GM12878 (cell line): ENCODE measurements at regions not wholly inside any gene's neighbourhood (a gene's known extent, or its start where the extent isn't known, plus 50 kb on each side); places are given as distances from the start of the nearest gene placed in this dataset.

Experiments used
- ATAC-seq: fragments of 200-7000 bp; cut with Tn5 transposase; 3 replicates; pipeline ENCODE4 v1.9.1; 2020; ENCODE audit warnings: mild to moderate bottlenecking, moderate library complexity
- BruUV-seq: library from RNA; stranded (reverse); fragments of 400-500 nt; replicated peaks from 2 replicates; lab custom pipeline; 2021; lab: Mats Ljungman, UMichigan
- CTCF ChIA-PET: fragments of 300-600 bp; sonication (Branson Sonifier 250); formaldehyde crosslinking; extraction: SDS; loops from one replicate; lab custom pipeline; 2021; ENCODE audit warnings: inconsistent platforms; lab: Yijun Ruan, JAX
- POLR2A ChIA-PET: fragments of 350-600 bp; formaldehyde crosslinking; extraction: SDS; loops from one replicate; lab custom pipeline; 2021; ENCODE audit warnings: inconsistent platforms; lab: Charles Lee
- RAD21 ChIA-PET: fragments of 300-600 bp; sonication (Branson Sonifier 250); formaldehyde crosslinking; loops from one replicate; lab custom pipeline; 2023; ENCODE audit warnings: antibody characterized with exemption; ENCODE audit not compliant: unreplicated experiment; lab: Charles Lee
- SMC1A ChIA-PET: fragments of 300-600 bp; sonication (Branson Sonifier 250); formaldehyde crosslinking; loops from one replicate; lab custom pipeline; 2023; ENCODE audit not compliant: unreplicated experiment, uncharacterized antibody; lab: Charles Lee
- DNase-seq: peaks from one replicate; pipeline ENCODE4 v3.0.0-alpha.2; 2011; ENCODE audit warnings: low read depth, low spot score
- FAIRE-seq: peaks from 3 replicates; lab custom pipeline; 2011; peaks lifted over from hg19 to GRCh38; lab: Jason Lieb, UNC
- H2AFZ ChIP-seq: 2 replicates; pipeline ENCODE4 v1.6.0; 2011; ENCODE audit warnings: low read depth, low read length, control low read depth; ENCODE audit not compliant: control insufficient read depth
- H3K27ac ChIP-seq: 2 replicates; pipeline ENCODE4 v1.5.1; 2011; ENCODE audit warnings: control low read depth; ENCODE audit not compliant: control insufficient read depth, insufficient read depth
- H3K27me3 ChIP-seq, 2 experiments: replicated peaks in 1 of 2; 2 replicates each; pipeline versions ENCODE4 v1.6.0 to v1.6.1; 2011; ENCODE audit warnings: low read length in 1 of 2; ENCODE audit not compliant: control insufficient read depth in 2 of 2, insufficient read depth in 2 of 2
- H3K36me3 ChIP-seq, 2 experiments: 2 replicates each; pipeline ENCODE4 v1.5.1; 2011; ENCODE audit warnings: low read length in 1 of 2; ENCODE audit not compliant: control insufficient read depth in 2 of 2, insufficient read depth in 2 of 2
- H3K4me1 ChIP-seq: 2 replicates; pipeline ENCODE4 v1.6.1; 2011; ENCODE audit warnings: mild to moderate bottlenecking, low read length, moderate library complexity, mixed read lengths; ENCODE audit not compliant: control insufficient read depth, insufficient read depth
- H3K4me2 ChIP-seq: 2 replicates; pipeline ENCODE4 v1.6.0; 2011; ENCODE audit warnings: control low read depth; ENCODE audit not compliant: control insufficient read depth, insufficient read depth
- H3K4me3 ChIP-seq: fragments of 200-600 bp; sonication (generic); 2 replicates; pipeline ENCODE4 v1.5.1; 2016
- H3K79me2 ChIP-seq: 2 replicates; pipeline ENCODE4 v1.6.0; 2011; ENCODE audit warnings: low read length; ENCODE audit not compliant: control insufficient read depth, insufficient read depth
- H3K9ac ChIP-seq: 2 replicates; pipeline ENCODE4 v1.8.0; 2011; ENCODE audit warnings: low read length, control low read depth, mixed read lengths; ENCODE audit not compliant: control insufficient read depth, insufficient read depth
- H3K9me3 ChIP-seq: replicated peaks from 3 replicates; pipeline ENCODE4 v1.5.1; 2011; ENCODE audit warnings: mild to moderate bottlenecking, low read length; ENCODE audit not compliant: control insufficient read depth, insufficient read depth
- H4K20me1 ChIP-seq: 2 replicates; pipeline ENCODE4 v1.6.0; 2011; ENCODE audit not compliant: control insufficient read depth, insufficient read depth
- CEBPB ChIP-seq, 2 experiments: fragments of 150-350 bp in 1 of 2; IDR thresholded peaks; 2 replicates each; pipeline ENCODE4 v1.6.1; 2012 to 2014; ENCODE audit warnings: low read depth in 2 of 2, low read length in 2 of 2, borderline replicate concordance in 1 of 2, inconsistent platforms in 1 of 2
- CHD1 ChIP-seq: IDR thresholded peaks from 2 replicates; pipeline ENCODE4 v1.6.1; 2012; ENCODE audit warnings: low read depth, low read length, improper control_type of control experiment
- E2F8 ChIP-seq: fragments of 450-650 bp; IDR thresholded peaks from 2 replicates; pipeline ENCODE4 v1.6.1; 2018; ENCODE audit warnings: mild to moderate bottlenecking, low read depth, moderate library complexity; ENCODE audit not compliant: partially characterized antibody
- EED ChIP-seq: sonication (generic); IDR thresholded peaks from 2 replicates; pipeline ENCODE4 v1.6.1; 2016; ENCODE audit warnings: antibody characterized with exemption, low read depth
- MXI1 ChIP-seq: fragments of 150-350 bp; IDR thresholded peaks from 2 replicates; pipeline ENCODE4 v1.6.1; 2011; ENCODE audit warnings: low read depth, mild to moderate bottlenecking, inconsistent platforms, low read length, improper control_type of control experiment
- POU2F2 ChIP-seq: IDR thresholded peaks from 3 replicates; pipeline ENCODE4 v1.6.1; 2011; ENCODE audit warnings: low read depth, mild to moderate bottlenecking, low read length, borderline replicate concordance
- PRDM15 ChIP-seq: fragments of 450-650 bp; formaldehyde crosslinking; IDR thresholded peaks from 2 replicates; pipeline ENCODE4 v1.4.0; 2020; ENCODE audit warnings: mild to moderate bottlenecking, moderate library complexity
- RCOR1 ChIP-seq: conservative IDR thresholded peaks from 2 replicates; pipeline ENCODE4 v1.6.1; 2012; ENCODE audit warnings: low read depth, low read length, improper control_type of control experiment
- SMARCA5 ChIP-seq: fragments of 450-650 bp; IDR thresholded peaks from 2 replicates; pipeline ENCODE4 v1.6.1; 2017; ENCODE audit warnings: mild to moderate bottlenecking
- SUZ12 ChIP-seq: fragments of 200-600 bp; sonication (generic); IDR thresholded peaks from one replicate; pipeline ENCODE4 v1.6.1; 2018; ENCODE audit warnings: antibody characterized with exemption, mild to moderate bottlenecking; ENCODE audit not compliant: unreplicated experiment
- ZNF217 ChIP-seq: fragments of 450-650 bp; IDR thresholded peaks from 2 replicates; pipeline ENCODE4 v1.6.1; 2017; ENCODE audit warnings: antibody characterized with exemption, mild to moderate bottlenecking
- ZNF24 ChIP-seq: fragments of 450-650 bp; IDR thresholded peaks from 2 replicates; pipeline ENCODE4 v1.6.1; 2017; ENCODE audit warnings: antibody characterized with exemption, mild to moderate bottlenecking
- ZNF687 ChIP-seq: fragments of 450-650 bp; IDR thresholded peaks from 2 replicates; pipeline ENCODE4 v1.6.1; 2017; ENCODE audit warnings: mild to moderate bottlenecking, moderate library complexity
- ZZZ3 ChIP-seq: IDR thresholded peaks from 2 replicates; pipeline ENCODE4 v1.6.1; 2011; ENCODE audit warnings: low read depth; ENCODE audit not compliant: control insufficient read depth, insufficient read length
- WGBS: methylation state at CpG from one replicate; pipeline ENCODE4 v1.1.6; 2016; ENCODE audit warnings: low lambda C conversion rate; ENCODE audit not compliant: insufficient replicate concordance, insufficient coverage; ENCODE audit errors: missing lambda C conversion rate; 5-methylcytosine and 5-hydroxymethylcytosine counted together
- in situ Hi-C: fragments of 300-500 bp; cut with MboI; formaldehyde crosslinking; loops from 9 replicates; pipeline ENCODE4 v1.14.3; 2018; ENCODE audit warnings: mixed read lengths
- intact Hi-C: fragments of 100-400 bp; cut with micrococcal nuclease; formaldehyde crosslinking; loops from one replicate; pipeline ENCODE4 v1.14.2; 2022; ENCODE audit not compliant: unreplicated experiment

DNA sequence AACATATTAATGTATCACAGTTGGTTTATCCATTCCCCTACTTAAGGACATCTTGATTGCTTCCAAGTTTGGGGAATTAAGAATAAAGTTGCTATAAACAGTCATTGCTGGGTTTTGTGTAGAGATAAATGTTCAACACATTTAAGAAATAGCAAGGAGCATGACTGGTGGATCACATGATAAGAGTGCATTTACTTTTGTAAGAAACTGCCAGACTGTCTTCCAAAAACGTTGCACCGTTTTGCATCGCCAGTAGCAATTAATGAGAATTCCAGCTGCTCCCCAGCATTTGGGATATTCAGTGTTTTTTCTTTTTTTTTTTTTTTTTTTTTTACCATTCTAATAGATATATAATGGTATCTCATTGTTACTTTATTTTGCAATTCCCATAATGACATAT, 695.7 kb upstream of the GJE1 start:
- Histone ChIP-seq H2AFZ (no peak overlapping the region), H3K27me3 (no peaks in the 10 kb centered on the region), H3K9ac (no peak overlapping the region), H3K9me3 (no peaks in the 10 kb centered on the region; the same call in 2 of the 3 replicates), H3K4me2 (no peak overlapping the region), H3K4me1 (no peaks in the 10 kb centered on the region), H3K27ac (no peak overlapping the region), H3K36me3 (no peaks in the 10 kb centered on the region), H4K20me1 (no peaks in the 10 kb centered on the region), H3K79me2 (no peaks in the 10 kb centered on the region), H3K4me3 (no peak overlapping the region)
- ChIA-PET SMC1A (interaction anchor here (1.4 to 1.9 kb wide), 2 partner anchors 9 to 25 kb away, joined by 4 to 5 read pairs; no protein-coding TSS in a partner anchor), RAD21 (interaction anchor here (1.0 to 1.5 kb wide), 2 partner anchors 40 to 47 kb away, joined by 3 read pairs; no protein-coding TSS in a partner anchor), POLR2A (no interaction called here), CTCF (interaction anchor here (0.6 to 1.2 kb wide), 2 partner anchors 27 to 1666 kb away, joined by 3 to 4 read pairs; no protein-coding TSS in a partner anchor)
- FAIRE-seq (no peak), DNase-seq (no peak), ATAC-seq (no peak)
- intact Hi-C loops (no loop called here), in situ Hi-C loops (no loop called here)
- no TSS peak for BruUV-seq
- 52% methylated on average over 3 of the region's 3 CpGs for WGBS
- TF ChIP-seq CHD1 (no peak), ZNF24 (no peak), PRDM15 (CRISPR knock-in tag) (no peak), ZZZ3 (no peak), E2F8 (no peak), SUZ12 (no peak), ZNF687 (no peak), EED (no peak), RCOR1 (no peak), POU2F2 (no peak), ZNF217 (no peak), CEBPB (IDR thresholded peaks at IDR 0.05; ENCODE audit: borderline replicate concordance in 1 of 2, low read depth in 2 of 2, low read length in 2 of 2) (no peak), SMARCA5 (no peak), MXI1 (no peak)
